AG08396 (cell line): ENCODE measurements at regions not wholly inside any gene's neighbourhood (a gene's known extent, or its start where the extent isn't known, plus 50 kb on each side); places are given as distances from the start of the nearest gene placed in this dataset.

Experiments used
- DNase-seq: peaks from one replicate; pipeline ENCODE4 v3.0.0; 2012; ENCODE audit warnings: low spot score, mixed read lengths

- DNase-seq: no peak
Measured at GRCh38 chr20:40230486-40230885, 458.6 kb downstream of the MAFB start.

GRCh38 chr20:40225596-40225995 is 463.4 kb downstream of the MAFB start:
- no peak for DNase-seq

GRCh38 chr20:40223810-40224209 is 465.2 kb downstream of the MAFB start:
- DNase-seq: no peak

GRCh38 chr20:40218971-40219370 is 470.1 kb downstream of the MAFB start:
- no peak for DNase-seq

GRCh38 chr20:40218316-40218969 is 470.6 kb downstream of the MAFB start:
- no peak for DNase-seq

- no peak for DNase-seq
Measured at GRCh38 chr20:40207655-40208054, 481.4 kb downstream of the MAFB start.

- DNase-seq: no peak
Measured at GRCh38 chr20:40205971-40206370, 483.1 kb downstream of the MAFB start.

- no peak for DNase-seq
Measured at GRCh38 chr20:40203032-40203431, 486.0 kb downstream of the MAFB start.

- DNase-seq: no peak
Measured at GRCh38 chr20:40197691-40198090, 491.3 kb downstream of the MAFB start.

GRCh38 chr20:40196846-40197436 is 492.1 kb downstream of the MAFB start:
- no peak for DNase-seq

GRCh38 chr20:40195742-40196141 is 493.3 kb downstream of the MAFB start:
- DNase-seq: no peak

- DNase-seq: no peak
Measured at GRCh38 chr20:40192529-40192928, 496.5 kb downstream of the MAFB start.

- DNase-seq: no peak
Measured at GRCh38 chr20:40192081-40192480, 497.0 kb downstream of the MAFB start.

- DNase-seq: no peak
Measured at GRCh38 chr20:40191573-40191972, 497.5 kb downstream of the MAFB start.

- DNase-seq: no peak
Measured at GRCh38 chr20:40189621-40190020, 499.4 kb downstream of the MAFB start.

GRCh38 chr20:40188319-40188718 is 500.7 kb downstream of the MAFB start:
- no peak for DNase-seq

GRCh38 chr20:40186826-40187225 is 502.2 kb downstream of the MAFB start:
- no peak for DNase-seq

- no peak for DNase-seq
Measured at GRCh38 chr20:40181676-40182075, 507.4 kb downstream of the MAFB start.

GRCh38 chr20:40176098-40176841 is 512.8 kb downstream of the MAFB start:
- no peak for DNase-seq

- no peak for DNase-seq
Measured at GRCh38 chr20:40175296-40175695, 513.7 kb downstream of the MAFB start.

GRCh38 chr20:40173872-40174271 is 515.2 kb downstream of the MAFB start:
- no peak for DNase-seq

- no peak for DNase-seq
Measured at GRCh38 chr20:40168981-40169620, 519.9 kb downstream of the MAFB start.

GRCh38 chr20:40161391-40161790 is 527.6 kb downstream of the MAFB start:
- no peak for DNase-seq
